ENCODE measurements at regions not wholly inside any gene's neighbourhood (a gene's known extent, or its start where the extent isn't known, plus 50 kb on each side); places are given as distances from the start of the nearest gene placed in this dataset.

- Histone ChIP-seq H3K36me3 (ENCODE audit: insufficient read depth, low read length) (no peaks in the 10 kb centered on the region), H3K4me3 (ENCODE audit: low read length) (no peak overlapping the region), H3K27ac (ENCODE audit: low read depth in 1 of 2, low read length in 2 of 2) (no peak overlapping the region), H3K9me3 (ENCODE audit: control insufficient read depth in 1 of 2, insufficient read depth in 1 of 2, low read length in 2 of 2) (no peaks in the 10 kb centered on the region), H3K27me3 (ENCODE audit: control insufficient read depth in 1 of 2, insufficient read depth in 2 of 2, low read length in 2 of 2) (peaks cover 0 to 3% of the 10 kb centered on the region in 2 experiments), H3K4me1 (ENCODE audit: insufficient read depth, low read length) (no peaks in the 10 kb centered on the region)
- H3K4me3 Mint-ChIP-seq: no peak overlapping the region
- H3K4me1 Mint-ChIP-seq (ENCODE audit: low read depth): no peaks in the 10 kb centered on the region
- no peaks in the 10 kb centered on the region for H3K36me3 Mint-ChIP-seq (ENCODE audit: low read depth)
- ChIA-PET CTCF (no interaction called here), POLR2A (no interaction called here)
- ATAC-seq (ENCODE audit: poor library complexity): no peak
- TF ChIP-seq CTCF (IDR thresholded peaks at IDR 0.05): no peak
- H3K27me3 Mint-ChIP-seq: peaks cover 5% of the 10 kb centered on the region
- intact Hi-C loops (cut with DNase I, micrococcal nuclease): no loop called here
- DNase-seq: peak in 3 of 14 experiments; percentile 13 to 43 (median 34)
- peaks cover 2% of the 10 kb centered on the region for H3K9me3 Mint-ChIP-seq
- H3K27ac Mint-ChIP-seq: no peak overlapping the region
These were observed 63.8 kb upstream of the UST start for GRCh38 chr6:148682990-148683389.

GRCh38 chr6:148689168-148689567 lies 57.7 kb upstream of the UST start:
- Mint-ChIP-seq H3K36me3 (ENCODE audit: low read depth) (no peaks in the 10 kb centered on the region), H3K4me3 (no peak overlapping the region), H3K27ac (no peak overlapping the region), H3K27me3 (peaks cover under 1% of the 10 kb centered on the region), H3K4me1 (ENCODE audit: low read depth) (no peaks in the 10 kb centered on the region), H3K9me3 (no peaks in the 10 kb centered on the region)
- TF ChIP-seq CTCF (IDR thresholded peaks at IDR 0.05): no peak
- no peaks in the 10 kb centered on the region for H3K36me3 ChIP-seq (ENCODE audit: insufficient read depth, low read length)
- H3K27me3 ChIP-seq (ENCODE audit: control insufficient read depth in 1 of 2, insufficient read depth in 2 of 2, low read length in 2 of 2): no peaks in the 10 kb centered on the region
- ChIA-PET POLR2A (interaction anchor here (0.7 kb wide), 1 partner anchor 314 kb away, joined by 3 read pairs; no protein-coding TSS in a partner anchor), CTCF (interaction anchor here (0.8 kb wide), 1 partner anchor 22 kb away, joined by 3 read pairs; no protein-coding TSS in a partner anchor)
- DNase-seq (no peak), ATAC-seq (ENCODE audit: poor library complexity) (no peak)
- H3K4me3 ChIP-seq (ENCODE audit: low read length): no peak overlapping the region
- H3K27ac ChIP-seq (ENCODE audit: low read depth in 1 of 2, low read length in 2 of 2): no peak overlapping the region
- no peaks in the 10 kb centered on the region for H3K9me3 ChIP-seq (ENCODE audit: control insufficient read depth in 1 of 2, insufficient read depth in 1 of 2, low read length in 2 of 2)
- no peaks in the 10 kb centered on the region for H3K4me1 ChIP-seq (ENCODE audit: insufficient read depth, low read length)
- intact Hi-C loops (cut with DNase I, micrococcal nuclease): no loop called here

GRCh38 chr6:148693882-148694484 lies 52.8 kb upstream of the UST start:
- Mint-ChIP-seq H3K9me3 (no peaks in the 10 kb centered on the region), H3K4me3 (no peak overlapping the region), H3K27ac (no peak overlapping the region), H3K4me1 (ENCODE audit: low read depth) (no peaks in the 10 kb centered on the region), H3K36me3 (ENCODE audit: low read depth) (no peaks in the 10 kb centered on the region), H3K27me3 (no peaks in the 10 kb centered on the region)
- TF ChIP-seq CTCF (IDR thresholded peaks at IDR 0.05): no peak
- no peak for ATAC-seq (ENCODE audit: poor library complexity)
- H3K4me1 ChIP-seq (ENCODE audit: insufficient read depth, low read length): no peaks in the 10 kb centered on the region
- DNase-seq: no peak
- intact Hi-C loops (cut with DNase I, micrococcal nuclease): no loop called here
- POLR2A ChIA-PET: no interaction called here
- CTCF ChIA-PET: no interaction called here
- H3K27ac ChIP-seq (ENCODE audit: low read depth in 1 of 2, low read length in 2 of 2): no peak overlapping the region
- H3K9me3 ChIP-seq (ENCODE audit: control insufficient read depth in 1 of 2, insufficient read depth in 1 of 2, low read length in 2 of 2): no peaks in the 10 kb centered on the region
- no peaks in the 10 kb centered on the region for H3K36me3 ChIP-seq (ENCODE audit: insufficient read depth, low read length)
- H3K4me3 ChIP-seq (ENCODE audit: low read length): no peak overlapping the region
- H3K27me3 ChIP-seq (ENCODE audit: control insufficient read depth in 1 of 2, insufficient read depth in 2 of 2, low read length in 2 of 2): no peaks in the 10 kb centered on the region

Measured in CD4-positive, alpha-beta T cell (primary cell).